SJCRH30 (cell line): ENCODE measurements at regions not wholly inside any gene's neighbourhood (a gene's known extent, or its start where the extent isn't known, plus 50 kb on each side); places are given as distances from the start of the nearest gene placed in this dataset.

Experiments
- DNase-seq, 2 experiments: peaks; one replicate each; pipeline ENCODE4 v3.0.0-alpha.2; 2015 to 2020
- H3K27ac ChIP-seq: fragments of 250-450 bp; sonication (Bioruptor Pico); 2 replicates; pipeline ENCODE4 v1.5.1; 2020; ENCODE audit warnings: mild to moderate bottlenecking, moderate library complexity
- H3K27me3 ChIP-seq: fragments of 250-450 bp; sonication (Bioruptor Pico); 2 replicates; pipeline ENCODE4 v1.5.1; 2020; ENCODE audit warnings: mild to moderate bottlenecking, moderate library complexity
- H3K36me3 ChIP-seq: fragments of 250-450 bp; sonication (Bioruptor Pico); 2 replicates; pipeline ENCODE4 v1.5.1; 2020; ENCODE audit warnings: mild to moderate bottlenecking, moderate library complexity
- H3K4me1 ChIP-seq: fragments of 250-450 bp; sonication (Bioruptor Pico); 2 replicates; pipeline ENCODE4 v1.5.1; 2020; ENCODE audit warnings: mild to moderate bottlenecking, moderate library complexity
- H3K4me3 ChIP-seq: fragments of 250-450 bp; sonication (Bioruptor Pico); 2 replicates; pipeline ENCODE4 v1.5.1; 2020; ENCODE audit warnings: mild to moderate bottlenecking, moderate library complexity
- H3K9me3 ChIP-seq: fragments of 250-450 bp; sonication (Bioruptor Pico); replicated peaks from 2 replicates; pipeline ENCODE4 v1.5.1; 2020; ENCODE audit warnings: mild to moderate bottlenecking, moderate library complexity

DNA sequence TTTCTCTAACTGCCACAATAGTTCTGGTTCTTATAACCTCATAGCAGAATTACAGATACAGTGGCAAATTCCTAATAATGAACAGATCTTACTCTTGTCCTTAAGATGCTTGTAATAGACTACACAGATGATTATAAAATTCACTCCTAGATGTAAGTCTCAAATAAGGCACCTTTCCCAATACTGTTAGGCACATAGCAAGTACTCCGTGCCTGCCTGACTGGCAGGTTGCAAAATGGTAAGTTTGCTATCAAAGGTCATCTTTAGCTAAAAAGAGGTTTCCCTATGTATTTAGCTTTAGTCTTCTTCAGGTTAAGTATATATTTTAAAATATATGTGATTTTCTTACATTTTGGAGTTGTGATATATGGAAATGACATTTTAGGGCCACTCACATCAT is 50.4 kb upstream of the FHIP2A start:
- no peaks in the 10 kb centered on the region; the same call in 1 of the 2 replicates for H3K9me3 ChIP-seq
- H3K4me3 ChIP-seq = no peak overlapping the region
- H3K36me3 ChIP-seq = no peaks in the 10 kb centered on the region
- peaks cover 6% of the 10 kb centered on the region; the same call in 1 of the 2 replicates for H3K4me1 ChIP-seq
- no peak overlapping the region for H3K27ac ChIP-seq
- no peak for DNase-seq
- H3K27me3 ChIP-seq = peaks cover 20% of the 10 kb centered on the region

GRCh38 chr10:114771749-114772148 is 49.8 kb upstream of the FHIP2A start:
- H3K36me3 ChIP-seq = no peaks in the 10 kb centered on the region
- H3K4me3 ChIP-seq = no peak overlapping the region
- peaks cover 6% of the 10 kb centered on the region; the same call in 1 of the 2 replicates for H3K4me1 ChIP-seq
- no peak for DNase-seq
- H3K27ac ChIP-seq = no peak overlapping the region
- peaks cover 15% of the 10 kb centered on the region for H3K27me3 ChIP-seq
- no peaks in the 10 kb centered on the region; the same call in 1 of the 2 replicates for H3K9me3 ChIP-seq
